MM.1S (cell line): ENCODE measurements at regions not wholly inside any gene's neighbourhood (a gene's known extent, or its start where the extent isn't known, plus 50 kb on each side); places are given as distances from the start of the nearest gene placed in this dataset.

ENCODE experiments used
- DNase-seq: peaks from one replicate; pipeline ENCODE4 v3.0.0-alpha.2; 2015
- H2AFZ ChIP-seq: fragments of 300-600 bp; sonication (generic); 2 replicates; pipeline ENCODE4 v1.6.0; 2016; ENCODE audit warnings: antibody characterized with exemption, low read length
- H3F3A ChIP-seq: fragments of 300-600 bp; sonication (generic); 2 replicates; pipeline ENCODE4 v1.6.1; 2016; ENCODE audit warnings: mild to moderate bottlenecking, antibody characterized with exemption, low read length, moderate library complexity, mixed read lengths; ENCODE audit not compliant: insufficient read depth
- H3K27ac ChIP-seq: fragments of 300-600 bp; sonication (generic); 2 replicates; pipeline ENCODE4 v1.5.1; 2016; ENCODE audit warnings: mild to moderate bottlenecking, low read length
- H3K27me3 ChIP-seq: fragments of 300-600 bp; sonication (generic); replicated peaks from 2 replicates; pipeline ENCODE4 v1.6.0; 2016; ENCODE audit warnings: low read length; ENCODE audit not compliant: insufficient read depth
- H3K36me3 ChIP-seq: fragments of 300-600 bp; sonication (generic); replicated peaks from 2 replicates; pipeline ENCODE4 v1.6.1; 2016; ENCODE audit warnings: mild to moderate bottlenecking, low read length, mixed read lengths; ENCODE audit not compliant: insufficient read depth
- H3K4me1 ChIP-seq: fragments of 300-600 bp; sonication (generic); 2 replicates; pipeline ENCODE4 v1.6.1; 2016; ENCODE audit warnings: low read length, mixed read lengths
- H3K4me2 ChIP-seq: fragments of 300-600 bp; sonication (generic); 2 replicates; pipeline ENCODE4 v1.6.0; 2016; ENCODE audit warnings: low read depth, low read length
- H3K4me3 ChIP-seq: fragments of 300-600 bp; sonication (generic); 2 replicates; pipeline ENCODE4 v1.5.1; 2016; ENCODE audit warnings: low read length, mixed read lengths
- H3K79me2 ChIP-seq: fragments of 300-600 bp; sonication (generic); 2 replicates; pipeline ENCODE4 v1.6.1; 2016; ENCODE audit warnings: mixed run types, low read length, mixed read lengths
- H3K9ac ChIP-seq: fragments of 300-600 bp; sonication (generic); 2 replicates; pipeline ENCODE4 v1.6.1; 2016; ENCODE audit warnings: low read length, mixed read lengths
- H3K9me2 ChIP-seq: fragments of 300-600 bp; sonication (generic); replicated peaks from 2 replicates; pipeline ENCODE4 v1.6.1; 2016; ENCODE audit warnings: mild to moderate bottlenecking, low read length, mixed read lengths; ENCODE audit not compliant: insufficient read depth
- H3K9me3 ChIP-seq: fragments of 300-600 bp; sonication (generic); replicated peaks from 2 replicates; pipeline ENCODE4 v1.6.1; 2016; ENCODE audit warnings: mild to moderate bottlenecking, low read length, mixed read lengths; ENCODE audit not compliant: insufficient read depth
- H4K20me1 ChIP-seq: fragments of 300-600 bp; sonication (generic); 2 replicates; pipeline ENCODE4 v1.6.1; 2016; ENCODE audit warnings: mild to moderate bottlenecking, low read length, moderate library complexity, mixed read lengths; ENCODE audit not compliant: insufficient read depth
- EZH2 ChIP-seq: fragments of 300-600 bp; sonication (generic); optimal IDR thresholded peaks from 2 replicates; pipeline ENCODE3; 2017; ENCODE audit warnings: low read depth, mild to moderate bottlenecking, antibody characterized with exemption, low read length, mixed read lengths
- EZH2phosphoT487 ChIP-seq: fragments of 300-600 bp; sonication (generic); IDR thresholded peaks from 2 replicates; pipeline ENCODE4 v1.6.1; 2018; ENCODE audit warnings: antibody characterized with exemption, low read length
- TF ChIP-seq, protein P1 (sequence below): fragments of 300-600 bp; sonication (generic); IDR thresholded peaks from 2 replicates; pipeline ENCODE4 v1.5.1; 2016; ENCODE audit warnings: antibody characterized with exemption, low read length, mixed read lengths

DNA sequence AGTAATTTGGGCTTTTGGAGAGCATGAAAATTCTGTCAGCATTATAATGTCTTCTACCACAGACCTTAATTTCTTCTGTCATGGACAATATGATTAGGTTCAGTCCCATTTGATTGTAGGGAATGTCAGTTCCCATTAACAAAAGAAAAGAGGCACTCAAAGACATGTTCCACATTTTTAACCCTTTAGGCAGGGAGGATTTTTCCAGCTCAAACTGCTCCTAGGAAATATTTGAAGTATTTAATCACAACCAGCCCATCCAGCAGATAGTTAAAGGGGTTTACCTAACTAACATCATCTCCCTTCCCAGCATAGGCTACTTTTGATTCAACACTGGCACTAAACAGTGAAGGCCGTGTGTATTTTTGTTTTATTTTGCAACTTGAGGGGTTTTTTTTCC is 256.0 kb downstream of the DHX15 start:
- Histone ChIP-seq H3K4me3 (no peak overlapping the region), H3K9me2 (no peaks in the 10 kb centered on the region), H3K27ac (no peak overlapping the region), H3K27me3 (no peaks in the 10 kb centered on the region), H3F3A (no peaks in the 10 kb centered on the region), H3K4me1 (no peaks in the 10 kb centered on the region), H3K36me3 (no peaks in the 10 kb centered on the region), H2AFZ (no peak overlapping the region), H3K4me2 (no peak overlapping the region), H3K9ac (no peak overlapping the region), H3K79me2 (no peaks in the 10 kb centered on the region), H4K20me1 (no peaks in the 10 kb centered on the region), H3K9me3 (no peaks in the 10 kb centered on the region)
- no peak for TF ChIP-seq EZH2
- TF ChIP-seq EZH2phosphoT487: no peak
- TF ChIP-seq, protein P1, sequence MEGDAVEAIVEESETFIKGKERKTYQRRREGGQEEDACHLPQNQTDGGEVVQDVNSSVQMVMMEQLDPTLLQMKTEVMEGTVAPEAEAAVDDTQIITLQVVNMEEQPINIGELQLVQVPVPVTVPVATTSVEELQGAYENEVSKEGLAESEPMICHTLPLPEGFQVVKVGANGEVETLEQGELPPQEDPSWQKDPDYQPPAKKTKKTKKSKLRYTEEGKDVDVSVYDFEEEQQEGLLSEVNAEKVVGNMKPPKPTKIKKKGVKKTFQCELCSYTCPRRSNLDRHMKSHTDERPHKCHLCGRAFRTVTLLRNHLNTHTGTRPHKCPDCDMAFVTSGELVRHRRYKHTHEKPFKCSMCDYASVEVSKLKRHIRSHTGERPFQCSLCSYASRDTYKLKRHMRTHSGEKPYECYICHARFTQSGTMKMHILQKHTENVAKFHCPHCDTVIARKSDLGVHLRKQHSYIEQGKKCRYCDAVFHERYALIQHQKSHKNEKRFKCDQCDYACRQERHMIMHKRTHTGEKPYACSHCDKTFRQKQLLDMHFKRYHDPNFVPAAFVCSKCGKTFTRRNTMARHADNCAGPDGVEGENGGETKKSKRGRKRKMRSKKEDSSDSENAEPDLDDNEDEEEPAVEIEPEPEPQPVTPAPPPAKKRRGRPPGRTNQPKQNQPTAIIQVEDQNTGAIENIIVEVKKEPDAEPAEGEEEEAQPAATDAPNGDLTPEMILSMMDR: no peak
- no peak for DNase-seq

DNA sequence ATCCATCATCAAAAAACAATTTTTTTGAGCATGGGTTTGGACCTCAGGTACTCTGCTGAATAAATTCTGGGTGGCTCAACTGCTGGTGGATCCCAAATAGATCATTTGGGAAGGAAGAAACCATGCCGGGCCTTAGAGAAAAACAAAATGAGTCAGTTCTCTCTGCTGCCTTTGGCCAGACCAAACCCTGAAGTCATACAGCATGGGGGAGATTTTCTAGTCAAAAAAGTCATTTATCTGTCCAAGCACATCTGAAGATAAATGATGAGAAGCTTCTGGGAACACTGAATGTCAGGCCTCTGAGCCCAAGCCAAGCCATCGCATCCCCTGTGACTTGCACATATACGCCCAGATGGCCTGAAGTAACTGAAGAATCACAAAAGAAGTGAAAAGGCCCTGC is 261.4 kb downstream of the DHX15 start:
- H4K20me1 ChIP-seq: no peaks in the 10 kb centered on the region
- H3K9me3 ChIP-seq: no peaks in the 10 kb centered on the region
- H2AFZ ChIP-seq: no peak overlapping the region
- no peaks in the 10 kb centered on the region for H3K79me2 ChIP-seq
- no peaks in the 10 kb centered on the region for H3K27me3 ChIP-seq
- H3F3A ChIP-seq: no peaks in the 10 kb centered on the region
- no peak overlapping the region for H3K9ac ChIP-seq
- H3K36me3 ChIP-seq: no peaks in the 10 kb centered on the region
- H3K4me3 ChIP-seq: no peak overlapping the region
- no peak overlapping the region for H3K27ac ChIP-seq
- H3K9me2 ChIP-seq: no peaks in the 10 kb centered on the region
- TF ChIP-seq, protein P1: no peak
- TF ChIP-seq EZH2 (no peak), EZH2phosphoT487 (no peak)
- no peak overlapping the region for H3K4me2 ChIP-seq
- DNase-seq: no peak
- no peaks in the 10 kb centered on the region for H3K4me1 ChIP-seq

DNA sequence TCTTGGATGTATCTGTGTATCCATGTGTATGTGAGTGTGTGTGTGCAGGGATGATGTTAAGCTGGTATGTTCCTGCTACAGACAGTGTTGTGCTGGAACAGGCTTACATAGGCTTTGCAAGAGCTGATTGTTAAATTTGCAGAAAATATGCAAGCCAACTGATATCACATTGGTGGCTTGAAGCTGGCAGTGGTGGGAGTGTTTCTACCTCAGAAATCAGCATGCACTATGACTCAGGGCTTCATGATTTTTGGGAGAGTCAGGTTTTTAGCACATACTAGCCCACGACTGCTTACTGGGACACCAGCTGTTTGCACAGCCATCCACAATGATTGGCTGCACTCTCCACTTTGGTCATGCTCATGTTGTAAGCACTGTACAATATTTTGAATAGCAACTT is 261.8 kb downstream of the DHX15 start:
- H4K20me1 ChIP-seq: no peaks in the 10 kb centered on the region
- H3F3A ChIP-seq: no peaks in the 10 kb centered on the region
- no peaks in the 10 kb centered on the region for H3K4me1 ChIP-seq
- H3K36me3 ChIP-seq: no peaks in the 10 kb centered on the region
- no peaks in the 10 kb centered on the region for H3K27me3 ChIP-seq
- no peak overlapping the region for H3K4me3 ChIP-seq
- H3K9me2 ChIP-seq: no peaks in the 10 kb centered on the region
- no peak overlapping the region for H2AFZ ChIP-seq
- no peaks in the 10 kb centered on the region for H3K79me2 ChIP-seq
- TF ChIP-seq EZH2 (no peak), EZH2phosphoT487 (no peak)
- TF ChIP-seq, protein P1: no peak
- no peaks in the 10 kb centered on the region for H3K9me3 ChIP-seq
- H3K9ac ChIP-seq: no peak overlapping the region
- no peak overlapping the region for H3K27ac ChIP-seq
- no peak for DNase-seq
- H3K4me2 ChIP-seq: no peak overlapping the region
